IMR-90 (cell line): ENCODE measurements at regions not wholly inside any gene's neighbourhood (a gene's known extent, or its start where the extent isn't known, plus 50 kb on each side); places are given as distances from the start of the nearest gene placed in this dataset.
"Not testable (repeated sequence)": the region's sequence is repeated elsewhere in the genome, so short reads cannot be mapped to it uniquely, and the experiment has no call there.

ENCODE experiments used
- ATAC-seq: fragments of 200-7000 bp; cut with Tn5 transposase; 2 replicates; pipeline ENCODE4 v1.9.1; 2020; ENCODE audit warnings: low read depth, mild to moderate bottlenecking, moderate library complexity
- BruUV-seq: library from RNA; stranded (reverse); fragments of 400-500 nt; replicated peaks from 2 replicates; lab custom pipeline; 2021; lab: Mats Ljungman, UMichigan
- CTCF ChIA-PET: fragments of 300-600 bp; formaldehyde crosslinking; extraction: SDS; loops from one replicate; lab custom pipeline; 2021; ENCODE audit warnings: antibody characterized with exemption; lab: Yijun Ruan, JAX
- POLR2A ChIA-PET: fragments of 300-600 bp; sonication (Branson Sonifier 250); formaldehyde crosslinking; loops from one replicate; lab custom pipeline; 2022; ENCODE audit warnings: antibody characterized with exemption; ENCODE audit not compliant: unreplicated experiment; lab: Charles Lee
- DNase-seq: peaks from one replicate; pipeline ENCODE4 v3.0.0; 2013
- H2AFZ ChIP-seq: replicated peaks from 2 replicates; pipeline ENCODE3; 2013; ENCODE audit warnings: low read length, mild to moderate bottlenecking; ENCODE audit not compliant: poor library complexity
- H2AK5ac ChIP-seq: 2 replicates; pipeline ENCODE4 v1.6.1; 2013; ENCODE audit warnings: low read depth, low read length, inconsistent platforms
- H2AK9ac ChIP-seq: replicated peaks from 2 replicates; pipeline ENCODE3; 2013; ENCODE audit warnings: mild to moderate bottlenecking, low read depth, low read length, moderate library complexity; ENCODE audit not compliant: poor library complexity
- H2BK120ac ChIP-seq: 2 replicates; pipeline ENCODE4 v1.6.1; 2013; ENCODE audit warnings: low read depth, low read length, inconsistent platforms
- H2BK15ac ChIP-seq: 3 replicates; pipeline ENCODE4 v1.6.1; 2013; ENCODE audit warnings: low read depth, low read length, inconsistent platforms
- H2BK20ac ChIP-seq: 2 replicates; pipeline ENCODE4 v1.6.1; 2013; ENCODE audit warnings: low read depth, mild to moderate bottlenecking, inconsistent platforms, low read length, moderate library complexity
- H2BK5ac ChIP-seq: 2 replicates; pipeline ENCODE4 v1.6.1; 2013; ENCODE audit warnings: mild to moderate bottlenecking, low read depth, low read length, inconsistent platforms; ENCODE audit not compliant: poor library complexity, severe bottlenecking
- H3K14ac ChIP-seq: replicated peaks from 2 replicates; pipeline ENCODE4 v1.6.1; 2013; ENCODE audit warnings: low read depth, low read length, inconsistent platforms
- H3K18ac ChIP-seq: 2 replicates; pipeline ENCODE4 v1.6.1; 2013; ENCODE audit warnings: low read depth, low read length, control low read depth
- H3K23ac ChIP-seq: 2 replicates; pipeline ENCODE4 v1.6.1; 2013; ENCODE audit warnings: low read depth, low read length, inconsistent platforms
- H3K27ac ChIP-seq: 2 replicates; pipeline ENCODE4 v1.5.1; 2013; ENCODE audit warnings: mild to moderate bottlenecking, control low read depth, low read length; ENCODE audit not compliant: insufficient read depth
- H3K27me3 ChIP-seq: 2 replicates; pipeline ENCODE4 v1.6.1; 2013; ENCODE audit warnings: low read length; ENCODE audit not compliant: control insufficient read depth, insufficient read depth
- H3K36me3 ChIP-seq: 2 replicates; pipeline ENCODE4 v1.6.1; 2013; ENCODE audit warnings: low read length, mixed read lengths; ENCODE audit not compliant: control insufficient read depth, insufficient read depth
- H3K4ac ChIP-seq: 2 replicates; pipeline ENCODE4 v1.6.1; 2013; ENCODE audit warnings: low read depth, low read length, inconsistent platforms
- H3K4me1 ChIP-seq: 2 replicates; pipeline ENCODE4 v1.6.1; 2013; ENCODE audit warnings: low read length, mixed read lengths; ENCODE audit not compliant: control insufficient read depth, insufficient read depth
- H3K4me2 ChIP-seq: 2 replicates; pipeline ENCODE4 v1.6.1; 2013; ENCODE audit warnings: low read depth, mild to moderate bottlenecking, control low read depth, low read length, moderate library complexity
- H3K4me3 ChIP-seq: 2 replicates; pipeline ENCODE4 v1.5.1; 2013; ENCODE audit warnings: low read depth, mild to moderate bottlenecking, control low read depth, low read length, moderate library complexity; ENCODE audit not compliant: insufficient read depth
- H3K56ac ChIP-seq: 2 replicates; pipeline ENCODE4 v1.6.1; 2013; ENCODE audit warnings: low read length, inconsistent platforms; ENCODE audit not compliant: insufficient read depth; ENCODE audit errors: extremely low read depth
- H3K79me1 ChIP-seq, 2 experiments: 2 replicates each; pipeline ENCODE4 v1.6.1; 2013; ENCODE audit warnings: low read length in 2 of 2, inconsistent platforms in 1 of 2, low read depth in 1 of 2
- H3K9ac ChIP-seq: 2 replicates; pipeline ENCODE4 v1.6.1; 2013; ENCODE audit warnings: low read depth, low read length, control low read depth
- H3K9me1 ChIP-seq: 2 replicates; pipeline ENCODE4 v1.6.1; 2013; ENCODE audit warnings: low read length, inconsistent platforms; ENCODE audit not compliant: insufficient read depth
- H3K9me3 ChIP-seq: 2 replicates; pipeline ENCODE4 v1.6.1; 2013; ENCODE audit warnings: low read length; ENCODE audit not compliant: control insufficient read depth, insufficient read depth
- H4K20me1 ChIP-seq: 2 replicates; pipeline ENCODE4 v1.6.1; 2013; ENCODE audit warnings: low read length, inconsistent platforms; ENCODE audit not compliant: insufficient read depth
- H4K5ac ChIP-seq: 2 replicates; pipeline ENCODE4 v1.6.1; 2013; ENCODE audit warnings: mild to moderate bottlenecking, low read depth, low read length, control low read depth
- H4K8ac ChIP-seq, 2 experiments: 2 replicates each; pipeline ENCODE4 v1.6.1; 2013; ENCODE audit warnings: low read depth in 2 of 2, low read length in 2 of 2, control low read depth in 1 of 2, inconsistent platforms in 1 of 2
- H4K91ac ChIP-seq: 2 replicates; pipeline ENCODE4 v1.6.1; 2013; ENCODE audit warnings: low read depth, low read length, inconsistent platforms; ENCODE audit not compliant: insufficient read depth
- CHD1 ChIP-seq: IDR thresholded peaks from 2 replicates; pipeline ENCODE4 v1.6.1; 2012; ENCODE audit warnings: low read depth, low read length, improper control_type of control experiment
- FOS ChIP-seq: fragments of 150-350 bp; IDR thresholded peaks from 2 replicates; pipeline ENCODE4 v1.6.1; 2016; ENCODE audit warnings: low read depth, low read length
- MAFK ChIP-seq: IDR thresholded peaks from 2 replicates; pipeline ENCODE4 v1.6.1; 2012; ENCODE audit warnings: low read depth, low read length, improper control_type of control experiment
- NFE2L2 ChIP-seq: fragments of 150-350 bp; IDR thresholded peaks from 2 replicates; pipeline ENCODE4 v1.6.1; 2016; ENCODE audit warnings: low read depth, mild to moderate bottlenecking, low read length
- POLR2A ChIP-seq: IDR thresholded peaks from 2 replicates; pipeline ENCODE4 v1.6.1; 2012; ENCODE audit warnings: mild to moderate bottlenecking, low read depth, low read length
- WGBS, 2 experiments: methylation state at CpG; one replicate each; pipeline versions ENCODE4 v1.1.5 to v1.1.7; 2013; ENCODE audit warnings: missing lambda C conversion rate in 2 of 2; ENCODE audit not compliant: insufficient read length in 1 of 2; ENCODE audit errors: extremely low coverage in 2 of 2; 5-methylcytosine and 5-hydroxymethylcytosine counted together
- dilution Hi-C: fragments of 300-500 bp; cut with HindIII; formaldehyde crosslinking; loops from one replicate; pipeline ENCODE4 v1.14.3; 2018; ENCODE audit warnings: low sequenced_read_pairs; ENCODE audit not compliant: unreplicated experiment
- in situ Hi-C: fragments of 300-500 bp; cut with MboI; formaldehyde crosslinking; loops from 3 replicates; pipeline ENCODE4 v1.14.3; 2019; ENCODE audit warnings: low sequenced_read_pairs, inconsistent platforms, mixed read lengths
- intact Hi-C: fragments of 100-400 bp; cut with micrococcal nuclease; formaldehyde crosslinking; loops from 2 replicates; pipeline ENCODE4 v1.10.0; 2022
- TF ChIP-seq, protein P1 (sequence below): conservative IDR thresholded peaks from 2 replicates; pipeline ENCODE4 v1.5.1; 2012; ENCODE audit warnings: mild to moderate bottlenecking, low read depth, low read length, improper control_type of control experiment
- TF ChIP-seq, protein P2 (sequence below): fragments of 150-350 bp; IDR thresholded peaks from 2 replicates; pipeline ENCODE4 v1.6.1; 2016; ENCODE audit warnings: low read depth, mild to moderate bottlenecking, low read length, moderate library complexity, borderline replicate concordance

- Histone ChIP-seq H2AFZ (no peak overlapping the region), H3K4ac (no peak overlapping the region), H4K91ac (no peak overlapping the region), H2BK5ac (no peak overlapping the region), H3K14ac (no peak overlapping the region), H3K4me2 (no peak overlapping the region), H3K4me1 (peaks cover 6% of the 10 kb centered on the region), H3K27ac (no peak overlapping the region), H3K9me1 (peaks cover 4% of the 10 kb centered on the region; the same call in 1 of the 2 replicates), H4K8ac (no peak overlapping the region), H3K27me3 (no peaks in the 10 kb centered on the region), H3K9me3 (no peaks in the 10 kb centered on the region), H3K18ac (no peak overlapping the region; the same call in 1 of the 2 replicates), H3K9ac (no peak overlapping the region), H2BK120ac (no peak overlapping the region), H3K23ac (no peak overlapping the region), H3K56ac (no peak overlapping the region), H2BK15ac (no peak overlapping the region), H4K5ac (no peak overlapping the region), H2BK20ac (no peak overlapping the region), H2AK5ac (no peak overlapping the region), H3K79me1 (no peaks in the 10 kb centered on the region), H2AK9ac (no peak overlapping the region), H3K36me3 (no peaks in the 10 kb centered on the region), H3K4me3 (no peak overlapping the region), H4K20me1 (no peaks in the 10 kb centered on the region)
- intact Hi-C loops: no loop called here
- dilution Hi-C loops: no loop called here
- in situ Hi-C loops: no loop called here
- POLR2A ChIA-PET: no interaction called here
- no TSS peak for BruUV-seq
- TF ChIP-seq FOS (no peak), POLR2A (no peak), NFE2L2 (no peak), CHD1 (no peak), MAFK (no peak)
- TF ChIP-seq, protein P1, sequence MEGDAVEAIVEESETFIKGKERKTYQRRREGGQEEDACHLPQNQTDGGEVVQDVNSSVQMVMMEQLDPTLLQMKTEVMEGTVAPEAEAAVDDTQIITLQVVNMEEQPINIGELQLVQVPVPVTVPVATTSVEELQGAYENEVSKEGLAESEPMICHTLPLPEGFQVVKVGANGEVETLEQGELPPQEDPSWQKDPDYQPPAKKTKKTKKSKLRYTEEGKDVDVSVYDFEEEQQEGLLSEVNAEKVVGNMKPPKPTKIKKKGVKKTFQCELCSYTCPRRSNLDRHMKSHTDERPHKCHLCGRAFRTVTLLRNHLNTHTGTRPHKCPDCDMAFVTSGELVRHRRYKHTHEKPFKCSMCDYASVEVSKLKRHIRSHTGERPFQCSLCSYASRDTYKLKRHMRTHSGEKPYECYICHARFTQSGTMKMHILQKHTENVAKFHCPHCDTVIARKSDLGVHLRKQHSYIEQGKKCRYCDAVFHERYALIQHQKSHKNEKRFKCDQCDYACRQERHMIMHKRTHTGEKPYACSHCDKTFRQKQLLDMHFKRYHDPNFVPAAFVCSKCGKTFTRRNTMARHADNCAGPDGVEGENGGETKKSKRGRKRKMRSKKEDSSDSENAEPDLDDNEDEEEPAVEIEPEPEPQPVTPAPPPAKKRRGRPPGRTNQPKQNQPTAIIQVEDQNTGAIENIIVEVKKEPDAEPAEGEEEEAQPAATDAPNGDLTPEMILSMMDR: no peak
- TF ChIP-seq, protein P2, sequence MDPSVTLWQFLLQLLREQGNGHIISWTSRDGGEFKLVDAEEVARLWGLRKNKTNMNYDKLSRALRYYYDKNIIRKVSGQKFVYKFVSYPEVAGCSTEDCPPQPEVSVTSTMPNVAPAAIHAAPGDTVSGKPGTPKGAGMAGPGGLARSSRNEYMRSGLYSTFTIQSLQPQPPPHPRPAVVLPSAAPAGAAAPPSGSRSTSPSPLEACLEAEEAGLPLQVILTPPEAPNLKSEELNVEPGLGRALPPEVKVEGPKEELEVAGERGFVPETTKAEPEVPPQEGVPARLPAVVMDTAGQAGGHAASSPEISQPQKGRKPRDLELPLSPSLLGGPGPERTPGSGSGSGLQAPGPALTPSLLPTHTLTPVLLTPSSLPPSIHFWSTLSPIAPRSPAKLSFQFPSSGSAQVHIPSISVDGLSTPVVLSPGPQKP: no peak
- ATAC-seq (no peak), DNase-seq (no peak)
- CTCF ChIA-PET: no interaction called here
- WGBS, 2 experiments: no CpG with 5 or more reads among the region's 4 CpGs
These were observed 275.8 kb downstream of the SEMA3D start for GRCh38 chr7:84911077-84911476.

DNA sequence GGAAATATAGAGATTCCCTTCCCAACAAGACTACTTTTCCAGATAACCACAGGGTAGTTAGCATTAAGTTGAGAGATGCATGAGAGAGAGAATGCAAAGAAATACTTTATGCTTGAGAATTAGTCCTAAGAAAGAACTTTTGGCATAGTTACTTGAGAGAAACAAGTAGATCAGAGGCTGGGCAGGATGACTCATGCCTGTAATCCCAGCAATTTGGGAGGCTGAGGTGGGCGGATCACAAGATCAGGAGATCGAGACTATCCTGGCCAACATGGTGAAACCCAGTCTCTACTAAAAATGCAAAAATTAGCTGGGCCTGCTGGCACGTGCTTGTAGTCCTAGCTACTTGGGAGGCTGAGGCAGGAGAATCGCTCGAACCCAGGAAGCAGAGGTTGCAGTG lies 276.5 kb downstream of the SEMA3D start:
- H2BK15ac ChIP-seq, H3K4me1 ChIP-seq, H2AFZ ChIP-seq, H3K4me2 ChIP-seq, H4K20me1 ChIP-seq, H3K18ac ChIP-seq, intact Hi-C loops, CTCF ChIA-PET, H3K4ac ChIP-seq, H3K14ac ChIP-seq, H3K9me1 ChIP-seq, H4K91ac ChIP-seq, H3K23ac ChIP-seq, H4K8ac ChIP-seq, H3K56ac ChIP-seq, H3K36me3 ChIP-seq, in situ Hi-C loops, H2AK5ac ChIP-seq, H3K27ac ChIP-seq, dilution Hi-C loops, H3K9me3 ChIP-seq, POLR2A ChIA-PET, H2BK5ac ChIP-seq, H4K5ac ChIP-seq, H3K79me1 ChIP-seq, H3K4me3 ChIP-seq, H2BK20ac ChIP-seq, H3K9ac ChIP-seq, H2AK9ac ChIP-seq, ATAC-seq, BruUV-seq, H2BK120ac ChIP-seq, H3K27me3 ChIP-seq: not testable (repeated sequence)
- WGBS, 2 experiments: 90% methylated on average over 2 of the region's 5 CpGs; no CpG with 5 or more reads in 1 of the 2 experiments
- peak; percentile 16 for DNase-seq
